ENCODE measurements at regions not wholly inside any gene's neighbourhood (a gene's known extent, or its start where the extent isn't known, plus 50 kb on each side); places are given as distances from the start of the nearest gene placed in this dataset.
"Not testable (repeated sequence)": the region's sequence is repeated elsewhere in the genome, so short reads cannot be mapped to it uniquely, and the experiment has no call there.

GRCh38 chr18:38167623-38168022 lies 602.0 kb upstream of the CELF4 start:
- no peak for DNase-seq (ENCODE audit: extremely low read depth, low read depth, low spot score)

- not testable (repeated sequence) for DNase-seq (ENCODE audit: extremely low read depth, low read depth, low spot score)
Observed at GRCh38 chr18:38153116-38153515, 587.5 kb upstream of the CELF4 start.

GRCh38 chr18:38116716-38117115 lies 551.1 kb upstream of the CELF4 start:
- no peak for DNase-seq (ENCODE audit: extremely low read depth, low read depth, low spot score)

GRCh38 chr18:38115201-38115600 lies 549.6 kb upstream of the CELF4 start:
- no peak for DNase-seq (ENCODE audit: extremely low read depth, low read depth, low spot score)

- DNase-seq (ENCODE audit: extremely low read depth, low read depth, low spot score), result no peak
Observed at GRCh38 chr18:38087538-38087937, 521.9 kb upstream of the CELF4 start.

GRCh38 chr18:38081516-38081915 lies 515.9 kb upstream of the CELF4 start:
- DNase-seq (ENCODE audit: extremely low read depth, low read depth, low spot score), result no peak

- DNase-seq (ENCODE audit: extremely low read depth, low read depth, low spot score), result no peak
Observed at GRCh38 chr18:38077229-38077628, 511.6 kb upstream of the CELF4 start.

- no peak for DNase-seq (ENCODE audit: extremely low read depth, low read depth, low spot score)
Observed at GRCh38 chr18:38076346-38077070, 510.9 kb upstream of the CELF4 start.

GRCh38 chr18:38074298-38074876 lies 508.8 kb upstream of the CELF4 start:
- no peak for DNase-seq (ENCODE audit: extremely low read depth, low read depth, low spot score)

GRCh38 chr18:38067821-38068220 lies 502.2 kb upstream of the CELF4 start:
- no peak for DNase-seq (ENCODE audit: extremely low read depth, low read depth, low spot score)

- DNase-seq (ENCODE audit: extremely low read depth, low read depth, low spot score), result no peak
Observed at GRCh38 chr18:38067086-38067485, 501.5 kb upstream of the CELF4 start.

GRCh38 chr18:38052879-38053590 lies 487.4 kb upstream of the CELF4 start:
- no peak for DNase-seq (ENCODE audit: extremely low read depth, low read depth, low spot score)

GRCh38 chr18:38047820-38048219 lies 482.2 kb upstream of the CELF4 start:
- no peak for DNase-seq (ENCODE audit: extremely low read depth, low read depth, low spot score)

- DNase-seq (ENCODE audit: extremely low read depth, low read depth, low spot score), result no peak
Observed at GRCh38 chr18:38046651-38047050, 481.1 kb upstream of the CELF4 start.

- DNase-seq (ENCODE audit: extremely low read depth, low read depth, low spot score), result no peak
Observed at GRCh38 chr18:38045845-38046244, 480.2 kb upstream of the CELF4 start.

GRCh38 chr18:38042211-38042890 lies 476.8 kb upstream of the CELF4 start:
- no peak for DNase-seq (ENCODE audit: extremely low read depth, low read depth, low spot score)

GRCh38 chr18:38038242-38038641 lies 472.6 kb upstream of the CELF4 start:
- DNase-seq (ENCODE audit: extremely low read depth, low read depth, low spot score), result no peak

- no peak for DNase-seq (ENCODE audit: extremely low read depth, low read depth, low spot score)
Observed at GRCh38 chr18:38035193-38035592, 469.6 kb upstream of the CELF4 start.

GRCh38 chr18:38033282-38033681 lies 467.7 kb upstream of the CELF4 start:
- DNase-seq (ENCODE audit: extremely low read depth, low read depth, low spot score), result no peak

GRCh38 chr18:38032516-38032915 lies 466.9 kb upstream of the CELF4 start:
- no peak for DNase-seq (ENCODE audit: extremely low read depth, low read depth, low spot score)

GRCh38 chr18:38028946-38029345 lies 463.3 kb upstream of the CELF4 start:
- DNase-seq (ENCODE audit: extremely low read depth, low read depth, low spot score), result no peak

Data from glomerular endothelial cell (primary cell).